ENCODE measurements at regions not wholly inside any gene's neighbourhood (a gene's known extent, or its start where the extent isn't known, plus 50 kb on each side); places are given as distances from the start of the nearest gene placed in this dataset.
"Not testable (repeated sequence)": the region's sequence is repeated elsewhere in the genome, so short reads cannot be mapped to it uniquely, and the experiment has no call there.

DNA sequence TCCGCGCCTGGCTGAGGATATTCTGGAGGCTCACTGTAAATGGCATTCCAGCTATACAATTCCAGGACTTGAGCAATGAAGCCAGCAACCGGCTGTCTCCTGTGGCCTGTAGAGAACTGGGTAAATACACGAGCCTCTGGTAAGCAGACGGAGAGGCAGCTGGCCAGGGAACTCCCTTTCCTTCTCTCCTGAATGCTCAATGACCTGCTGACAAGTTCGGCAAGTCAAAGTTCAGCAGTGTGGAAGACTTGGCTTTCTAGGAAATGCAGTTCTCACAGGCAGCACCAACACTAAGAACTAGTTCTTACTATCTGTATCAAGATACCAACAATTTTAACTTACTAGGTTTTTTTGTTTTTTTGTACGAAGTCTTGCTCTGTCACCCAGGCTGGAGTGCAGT is 232.1 kb upstream of the NUPR2 start:
- TF ChIP-seq, protein P1, sequence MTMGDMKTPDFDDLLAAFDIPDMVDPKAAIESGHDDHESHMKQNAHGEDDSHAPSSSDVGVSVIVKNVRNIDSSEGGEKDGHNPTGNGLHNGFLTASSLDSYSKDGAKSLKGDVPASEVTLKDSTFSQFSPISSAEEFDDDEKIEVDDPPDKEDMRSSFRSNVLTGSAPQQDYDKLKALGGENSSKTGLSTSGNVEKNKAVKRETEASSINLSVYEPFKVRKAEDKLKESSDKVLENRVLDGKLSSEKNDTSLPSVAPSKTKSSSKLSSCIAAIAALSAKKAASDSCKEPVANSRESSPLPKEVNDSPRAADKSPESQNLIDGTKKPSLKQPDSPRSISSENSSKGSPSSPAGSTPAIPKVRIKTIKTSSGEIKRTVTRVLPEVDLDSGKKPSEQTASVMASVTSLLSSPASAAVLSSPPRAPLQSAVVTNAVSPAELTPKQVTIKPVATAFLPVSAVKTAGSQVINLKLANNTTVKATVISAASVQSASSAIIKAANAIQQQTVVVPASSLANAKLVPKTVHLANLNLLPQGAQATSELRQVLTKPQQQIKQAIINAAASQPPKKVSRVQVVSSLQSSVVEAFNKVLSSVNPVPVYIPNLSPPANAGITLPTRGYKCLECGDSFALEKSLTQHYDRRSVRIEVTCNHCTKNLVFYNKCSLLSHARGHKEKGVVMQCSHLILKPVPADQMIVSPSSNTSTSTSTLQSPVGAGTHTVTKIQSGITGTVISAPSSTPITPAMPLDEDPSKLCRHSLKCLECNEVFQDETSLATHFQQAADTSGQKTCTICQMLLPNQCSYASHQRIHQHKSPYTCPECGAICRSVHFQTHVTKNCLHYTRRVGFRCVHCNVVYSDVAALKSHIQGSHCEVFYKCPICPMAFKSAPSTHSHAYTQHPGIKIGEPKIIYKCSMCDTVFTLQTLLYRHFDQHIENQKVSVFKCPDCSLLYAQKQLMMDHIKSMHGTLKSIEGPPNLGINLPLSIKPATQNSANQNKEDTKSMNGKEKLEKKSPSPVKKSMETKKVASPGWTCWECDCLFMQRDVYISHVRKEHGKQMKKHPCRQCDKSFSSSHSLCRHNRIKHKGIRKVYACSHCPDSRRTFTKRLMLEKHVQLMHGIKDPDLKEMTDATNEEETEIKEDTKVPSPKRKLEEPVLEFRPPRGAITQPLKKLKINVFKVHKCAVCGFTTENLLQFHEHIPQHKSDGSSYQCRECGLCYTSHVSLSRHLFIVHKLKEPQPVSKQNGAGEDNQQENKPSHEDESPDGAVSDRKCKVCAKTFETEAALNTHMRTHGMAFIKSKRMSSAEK (CRISPR knock-in tag; IDR thresholded peaks at IDR 0.05; ENCODE audit: borderline replicate concordance) = not testable (repeated sequence)
- TF ChIP-seq TEAD4 (CRISPR knock-in tag; IDR thresholded peaks at IDR 0.05); FOXK1 (CRISPR knock-in tag; IDR thresholded peaks at IDR 0.05); E2F4 (CRISPR knock-in tag; IDR thresholded peaks at IDR 0.05; ENCODE audit: borderline replicate concordance, low read depth); NFYB (CRISPR knock-in tag; conservative IDR thresholded peaks at IDR 0.05; ENCODE audit: low read depth); SP1 (CRISPR knock-in tag; conservative IDR thresholded peaks at IDR 0.05); MAX (CRISPR knock-in tag; IDR thresholded peaks at IDR 0.05); FOXJ3 (CRISPR knock-in tag; IDR thresholded peaks at IDR 0.05; ENCODE audit: borderline replicate concordance); OVOL2 (CRISPR knock-in tag; IDR thresholded peaks at IDR 0.05; ENCODE audit: borderline replicate concordance): not testable (repeated sequence)
- TF ChIP-seq, protein P2, sequence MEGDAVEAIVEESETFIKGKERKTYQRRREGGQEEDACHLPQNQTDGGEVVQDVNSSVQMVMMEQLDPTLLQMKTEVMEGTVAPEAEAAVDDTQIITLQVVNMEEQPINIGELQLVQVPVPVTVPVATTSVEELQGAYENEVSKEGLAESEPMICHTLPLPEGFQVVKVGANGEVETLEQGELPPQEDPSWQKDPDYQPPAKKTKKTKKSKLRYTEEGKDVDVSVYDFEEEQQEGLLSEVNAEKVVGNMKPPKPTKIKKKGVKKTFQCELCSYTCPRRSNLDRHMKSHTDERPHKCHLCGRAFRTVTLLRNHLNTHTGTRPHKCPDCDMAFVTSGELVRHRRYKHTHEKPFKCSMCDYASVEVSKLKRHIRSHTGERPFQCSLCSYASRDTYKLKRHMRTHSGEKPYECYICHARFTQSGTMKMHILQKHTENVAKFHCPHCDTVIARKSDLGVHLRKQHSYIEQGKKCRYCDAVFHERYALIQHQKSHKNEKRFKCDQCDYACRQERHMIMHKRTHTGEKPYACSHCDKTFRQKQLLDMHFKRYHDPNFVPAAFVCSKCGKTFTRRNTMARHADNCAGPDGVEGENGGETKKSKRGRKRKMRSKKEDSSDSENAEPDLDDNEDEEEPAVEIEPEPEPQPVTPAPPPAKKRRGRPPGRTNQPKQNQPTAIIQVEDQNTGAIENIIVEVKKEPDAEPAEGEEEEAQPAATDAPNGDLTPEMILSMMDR (IDR thresholded peaks at IDR 0.05) = not testable (repeated sequence)
- TF ChIP-seq, protein P3, sequence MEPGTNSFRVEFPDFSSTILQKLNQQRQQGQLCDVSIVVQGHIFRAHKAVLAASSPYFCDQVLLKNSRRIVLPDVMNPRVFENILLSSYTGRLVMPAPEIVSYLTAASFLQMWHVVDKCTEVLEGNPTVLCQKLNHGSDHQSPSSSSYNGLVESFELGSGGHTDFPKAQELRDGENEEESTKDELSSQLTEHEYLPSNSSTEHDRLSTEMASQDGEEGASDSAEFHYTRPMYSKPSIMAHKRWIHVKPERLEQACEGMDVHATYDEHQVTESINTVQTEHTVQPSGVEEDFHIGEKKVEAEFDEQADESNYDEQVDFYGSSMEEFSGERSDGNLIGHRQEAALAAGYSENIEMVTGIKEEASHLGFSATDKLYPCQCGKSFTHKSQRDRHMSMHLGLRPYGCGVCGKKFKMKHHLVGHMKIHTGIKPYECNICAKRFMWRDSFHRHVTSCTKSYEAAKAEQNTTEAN (CRISPR knock-in tag; IDR thresholded peaks at IDR 0.05) = not testable (repeated sequence)
- TF ChIP-seq, protein P4, sequence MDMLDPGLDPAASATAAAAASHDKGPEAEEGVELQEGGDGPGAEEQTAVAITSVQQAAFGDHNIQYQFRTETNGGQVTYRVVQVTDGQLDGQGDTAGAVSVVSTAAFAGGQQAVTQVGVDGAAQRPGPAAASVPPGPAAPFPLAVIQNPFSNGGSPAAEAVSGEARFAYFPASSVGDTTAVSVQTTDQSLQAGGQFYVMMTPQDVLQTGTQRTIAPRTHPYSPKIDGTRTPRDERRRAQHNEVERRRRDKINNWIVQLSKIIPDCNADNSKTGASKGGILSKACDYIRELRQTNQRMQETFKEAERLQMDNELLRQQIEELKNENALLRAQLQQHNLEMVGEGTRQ (CRISPR knock-in tag; IDR thresholded peaks at IDR 0.05) = not testable (repeated sequence)
- TF ChIP-seq, protein P5, sequence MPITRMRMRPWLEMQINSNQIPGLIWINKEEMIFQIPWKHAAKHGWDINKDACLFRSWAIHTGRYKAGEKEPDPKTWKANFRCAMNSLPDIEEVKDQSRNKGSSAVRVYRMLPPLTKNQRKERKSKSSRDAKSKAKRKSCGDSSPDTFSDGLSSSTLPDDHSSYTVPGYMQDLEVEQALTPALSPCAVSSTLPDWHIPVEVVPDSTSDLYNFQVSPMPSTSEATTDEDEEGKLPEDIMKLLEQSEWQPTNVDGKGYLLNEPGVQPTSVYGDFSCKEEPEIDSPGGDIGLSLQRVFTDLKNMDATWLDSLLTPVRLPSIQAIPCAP (CRISPR knock-in tag; IDR thresholded peaks at IDR 0.05) = not testable (repeated sequence)

All from WTC11 (cell line).